Calu3 (cell line): ENCODE measurements at regions not wholly inside any gene's neighbourhood (a gene's known extent, or its start where the extent isn't known, plus 50 kb on each side); places are given as distances from the start of the nearest gene placed in this dataset.

Experiments
- BruUV-seq: library from RNA; stranded (reverse); fragments of 400-500 nt; replicated peaks from 2 replicates; lab custom pipeline; 2021; lab: Mats Ljungman, UMichigan
- CTCF ChIA-PET: fragments of 300-600 bp; sonication (Branson Sonifier 250); formaldehyde crosslinking; loops from one replicate; lab custom pipeline; 2022; ENCODE audit warnings: antibody characterized with exemption; lab: Charles Lee
- DNase-seq: peaks from one replicate; pipeline ENCODE4 v3.0.0; 2022
- H3K27ac Mint-ChIP-seq: one replicate; pipeline ENCODE4 v1.8.0; 2022; ENCODE audit warnings: mixed read lengths; ENCODE audit not compliant: unreplicated experiment
- H3K27me3 Mint-ChIP-seq: one replicate; pipeline ENCODE4 v1.8.0; 2022; ENCODE audit warnings: mixed read lengths; ENCODE audit not compliant: unreplicated experiment
- H3K36me3 Mint-ChIP-seq: one replicate; pipeline ENCODE4 v1.8.0; 2022; ENCODE audit warnings: mild to moderate bottlenecking, moderate library complexity, mixed read lengths; ENCODE audit not compliant: insufficient read depth, unreplicated experiment
- H3K4me1 Mint-ChIP-seq: one replicate; pipeline ENCODE4 v1.8.0; 2022; ENCODE audit warnings: mild to moderate bottlenecking, low read depth, mixed read lengths; ENCODE audit not compliant: unreplicated experiment
- H3K4me3 Mint-ChIP-seq: one replicate; pipeline ENCODE4 v1.8.0; 2022; ENCODE audit warnings: mild to moderate bottlenecking, low read depth, moderate library complexity, mixed read lengths; ENCODE audit not compliant: unreplicated experiment
- H3K9me3 Mint-ChIP-seq: one replicate; pipeline ENCODE4 v1.8.0; 2022; ENCODE audit warnings: low read depth, mixed read lengths; ENCODE audit not compliant: unreplicated experiment
- CTCF ChIP-seq: fragments of 200-600 bp; IDR thresholded peaks from one replicate; pipeline ENCODE4 v1.8.0; 2022; ENCODE audit warnings: antibody characterized with exemption; ENCODE audit not compliant: unreplicated experiment
- intact Hi-C: fragments of 100-400 bp; cut with micrococcal nuclease; formaldehyde crosslinking; loops from one replicate; pipeline ENCODE4 v1.10.0; 2022; ENCODE audit not compliant: unreplicated experiment

- no peaks in the 10 kb centered on the region for H3K4me1 Mint-ChIP-seq
- BruUV-seq = no TSS peak
- H3K36me3 Mint-ChIP-seq = no peaks in the 10 kb centered on the region
- no peak overlapping the region for H3K27ac Mint-ChIP-seq
- H3K9me3 Mint-ChIP-seq = peaks cover 23% of the 10 kb centered on the region
- TF ChIP-seq CTCF = no peak
- no peaks in the 10 kb centered on the region for H3K27me3 Mint-ChIP-seq
- no peak for DNase-seq
- intact Hi-C loops = no loop called here
- H3K4me3 Mint-ChIP-seq = no peak overlapping the region
- CTCF ChIA-PET = no interaction called here
These were observed 1287.9 kb downstream of the CDH8 start for GRCh38 chr16:60748366-60748765.

- Mint-ChIP-seq H3K4me3 (no peak overlapping the region), H3K9me3 (peaks cover 28% of the 10 kb centered on the region), H3K4me1 (no peaks in the 10 kb centered on the region), H3K27ac (no peak overlapping the region), H3K27me3 (no peaks in the 10 kb centered on the region), H3K36me3 (no peaks in the 10 kb centered on the region)
- CTCF ChIA-PET = no interaction called here
- no peak for DNase-seq
- no peak for TF ChIP-seq CTCF
- BruUV-seq = no TSS peak
- intact Hi-C loops = no loop called here
These were observed 1292.0 kb downstream of the CDH8 start for GRCh38 chr16:60744198-60744597.

- no peaks in the 10 kb centered on the region for H3K27me3 Mint-ChIP-seq
- H3K4me1 Mint-ChIP-seq = no peaks in the 10 kb centered on the region
- TF ChIP-seq CTCF = no peak
- no peak for DNase-seq
- BruUV-seq = no TSS peak
- intact Hi-C loops = no loop called here
- CTCF ChIA-PET = no interaction called here
- H3K9me3 Mint-ChIP-seq = peaks cover 22% of the 10 kb centered on the region
- H3K4me3 Mint-ChIP-seq = no peak overlapping the region
- no peak overlapping the region for H3K27ac Mint-ChIP-seq
- no peaks in the 10 kb centered on the region for H3K36me3 Mint-ChIP-seq
These were observed 1294.4 kb downstream of the CDH8 start for GRCh38 chr16:60741810-60742209.

GRCh38 chr16:60739737-60740683, 1296.2 kb downstream of the CDH8 start:
- Mint-ChIP-seq H3K4me3 (no peak overlapping the region), H3K4me1 (no peaks in the 10 kb centered on the region), H3K9me3 (peaks cover 23% of the 10 kb centered on the region), H3K36me3 (no peaks in the 10 kb centered on the region), H3K27ac (no peak overlapping the region), H3K27me3 (no peaks in the 10 kb centered on the region)
- CTCF ChIA-PET = no interaction called here
- intact Hi-C loops = no loop called here
- TF ChIP-seq CTCF = no peak
- no peak for DNase-seq
- BruUV-seq = no TSS peak
